ENCODE measurements at regions not wholly inside any gene's neighbourhood (a gene's known extent, or its start where the extent isn't known, plus 50 kb on each side); places are given as distances from the start of the nearest gene placed in this dataset.
"Not testable (repeated sequence)": the region's sequence is repeated elsewhere in the genome, so short reads cannot be mapped to it uniquely, and the experiment has no call there.

- no peak for DNase-seq (ENCODE audit: extremely low read depth in 1 of 11, low read depth in 9 of 11, low spot score in 4 of 11)
These were observed 189.2 kb downstream of the SEC14L1 start for GRCh38 chr17:77329741-77330531.

- no peak for DNase-seq (ENCODE audit: extremely low read depth in 1 of 11, low read depth in 9 of 11, low spot score in 4 of 11)
These were observed 189.9 kb downstream of the SEC14L1 start for GRCh38 chr17:77330602-77331081.

DNA sequence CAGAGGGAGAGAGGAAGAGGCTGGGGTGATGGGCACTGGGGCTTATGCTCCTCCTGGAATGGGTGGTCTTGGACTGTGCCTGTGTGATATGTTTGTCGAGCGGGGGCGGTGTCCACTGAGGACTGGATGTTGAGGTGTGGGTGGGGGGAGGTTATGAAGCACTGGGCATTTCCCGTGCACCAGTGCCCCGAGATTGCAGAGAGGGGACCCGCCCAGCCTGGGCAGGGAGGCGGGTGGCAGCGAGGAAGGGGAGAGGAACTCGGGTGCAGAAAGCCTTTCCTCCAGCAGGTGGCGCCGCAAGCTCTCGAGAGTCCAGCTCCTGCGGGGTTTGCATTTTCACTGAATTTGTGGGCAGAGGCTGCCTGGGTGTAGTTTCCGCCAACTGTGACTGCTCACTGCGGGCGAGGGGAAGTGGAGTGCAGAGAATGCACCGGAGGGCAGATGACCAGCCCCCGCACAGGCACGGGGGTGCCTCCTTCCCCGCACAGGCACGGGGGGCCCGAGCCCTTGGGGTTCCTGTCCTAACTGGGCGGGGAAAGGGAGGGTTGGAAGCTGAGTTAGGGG lies 190.6 kb downstream of the SEC14L1 start:
- DNase-seq (ENCODE audit: extremely low read depth in 1 of 11, low read depth in 9 of 11, low spot score in 4 of 11) = peak; percentile 68 to 90 (median 80)

- no peak for DNase-seq (ENCODE audit: extremely low read depth in 1 of 11, low read depth in 9 of 11, low spot score in 4 of 11)
These were observed 191.5 kb downstream of the SEC14L1 start for GRCh38 chr17:77332034-77332971.

DNA sequence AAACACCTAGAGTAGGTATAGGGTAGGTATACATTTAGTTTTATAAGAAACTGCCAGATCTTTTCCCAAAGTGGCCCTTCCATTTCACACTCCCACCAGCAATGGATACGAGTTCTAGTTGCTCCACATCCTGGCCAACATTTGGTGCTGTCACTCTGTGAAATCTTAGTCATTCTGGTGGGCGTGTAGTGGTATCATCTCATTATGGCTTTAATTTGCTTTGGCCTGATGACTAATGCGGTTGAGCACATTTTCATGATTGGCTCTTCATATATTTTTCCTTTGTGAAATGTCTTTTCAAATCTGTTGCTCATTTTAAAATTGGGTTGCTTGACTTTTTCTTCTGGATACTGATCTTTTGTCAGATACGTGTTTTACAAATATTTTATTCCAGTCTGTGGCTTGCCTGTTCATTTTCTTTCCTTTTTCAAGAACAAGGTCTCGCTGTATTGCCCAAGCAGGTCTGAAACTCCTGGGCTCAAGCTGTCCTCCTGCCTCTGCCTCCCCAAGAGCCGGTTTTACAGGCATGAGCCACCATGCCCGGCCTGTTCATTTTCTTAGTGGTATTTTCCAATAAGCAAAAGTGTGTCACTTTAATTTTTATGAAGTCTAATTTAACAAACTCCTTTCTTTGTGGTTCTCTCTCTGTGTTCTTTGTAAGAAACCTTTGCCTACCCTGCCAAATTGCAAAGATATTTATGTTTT lies 192.4 kb downstream of the SEC14L1 start:
- DNase-seq (ENCODE audit: extremely low read depth in 1 of 11, low read depth in 9 of 11, low spot score in 4 of 11) = no peak

GRCh38 chr17:77337150-77337549 lies 196.4 kb downstream of the SEC14L1 start:
- DNase-seq (ENCODE audit: extremely low read depth in 1 of 11, low read depth in 9 of 11, low spot score in 4 of 11) = no peak

DNA sequence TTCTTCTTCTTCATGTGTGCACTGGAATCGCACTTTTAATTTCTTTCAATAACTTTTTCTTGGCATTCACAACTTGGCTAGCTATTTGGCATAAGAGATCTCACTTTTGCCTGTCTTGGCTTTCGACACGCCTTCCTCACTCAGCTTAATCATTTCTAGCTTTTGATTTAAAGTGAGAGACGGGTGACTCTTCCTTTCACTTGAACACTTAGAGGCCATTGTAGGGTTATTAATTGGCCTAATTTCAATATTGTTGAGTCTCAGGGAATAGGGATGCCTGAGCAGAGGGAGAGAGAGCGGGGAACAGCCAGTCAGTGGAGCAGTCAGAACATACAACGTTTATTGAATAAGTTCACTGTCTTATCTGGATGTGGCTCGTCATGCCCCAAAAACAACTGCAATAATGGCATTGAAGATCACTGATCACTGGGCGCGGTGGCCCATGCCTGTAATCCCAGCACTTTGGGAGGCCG lies 200.3 kb downstream of the SEC14L1 start:
- no peak for DNase-seq (ENCODE audit: extremely low read depth in 1 of 11, low read depth in 9 of 11, low spot score in 4 of 11)

GRCh38 chr17:77342656-77342990 lies 201.9 kb downstream of the SEC14L1 start:
- not testable (repeated sequence) for DNase-seq (ENCODE audit: extremely low read depth in 1 of 11, low read depth in 9 of 11, low spot score in 4 of 11)

GRCh38 chr17:77343031-77343800 lies 202.4 kb downstream of the SEC14L1 start:
- no peak for DNase-seq (ENCODE audit: extremely low read depth in 1 of 11, low read depth in 9 of 11, low spot score in 4 of 11)

- DNase-seq (ENCODE audit: extremely low read depth in 1 of 11, low read depth in 9 of 11, low spot score in 4 of 11) = no peak
These were observed 203.3 kb downstream of the SEC14L1 start for GRCh38 chr17:77344038-77344437.

DNA sequence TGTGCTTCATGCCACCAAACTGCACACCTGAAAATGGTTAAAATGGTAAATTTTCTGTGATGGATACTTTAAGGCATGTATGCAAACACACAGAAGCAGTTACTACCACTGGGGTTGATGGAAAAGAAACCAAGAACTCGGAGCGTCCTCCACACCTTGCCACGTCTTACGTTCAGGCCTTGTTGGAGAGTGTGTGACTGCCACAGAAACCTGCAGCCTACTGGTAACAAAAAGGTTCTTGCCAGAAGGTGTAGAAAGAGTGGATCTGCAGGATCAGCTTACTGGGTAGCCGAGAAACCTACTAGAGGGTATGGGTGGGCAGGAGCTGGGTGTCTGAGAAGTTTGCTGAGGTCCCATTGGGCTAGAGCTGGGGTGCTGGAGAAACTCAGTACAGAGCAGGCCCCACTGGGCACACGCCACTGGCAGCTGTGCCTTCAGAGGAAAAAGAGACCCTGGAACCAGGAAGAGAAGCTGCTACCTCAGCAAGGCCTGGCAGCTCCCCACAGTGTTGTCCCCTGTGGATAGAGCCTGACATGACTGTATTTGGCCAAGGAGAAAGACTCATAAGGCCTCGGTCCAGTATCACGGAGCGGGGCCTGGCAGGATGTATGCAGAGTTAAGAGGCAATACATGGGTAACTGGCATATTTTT lies 204.6 kb downstream of the SEC14L1 start:
- no peak for DNase-seq (ENCODE audit: extremely low read depth in 1 of 11, low read depth in 9 of 11, low spot score in 4 of 11)

DNA sequence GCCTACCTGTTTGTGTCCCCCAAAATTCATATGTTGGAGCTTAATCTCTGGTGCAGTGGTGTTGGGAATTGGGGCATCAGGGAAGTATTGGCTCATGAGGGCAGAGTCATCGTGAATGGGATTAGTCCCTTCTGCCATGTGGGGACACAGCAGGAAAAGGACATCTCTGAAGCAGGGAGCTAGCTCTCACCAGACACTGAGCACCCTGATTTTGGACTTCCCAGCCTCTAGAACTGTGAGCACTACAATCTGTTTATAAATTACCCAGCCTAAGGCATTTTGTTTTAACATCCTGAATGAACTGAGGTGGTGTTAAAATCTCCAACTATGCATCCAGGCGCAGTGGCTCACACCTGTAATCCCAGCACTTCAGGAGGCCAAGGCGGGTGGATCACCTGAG lies 206.0 kb downstream of the SEC14L1 start:
- DNase-seq (ENCODE audit: extremely low read depth in 1 of 11, low read depth in 9 of 11, low spot score in 4 of 11) = no peak

GRCh38 chr17:77347544-77347943 lies 206.8 kb downstream of the SEC14L1 start:
- DNase-seq (ENCODE audit: extremely low read depth in 1 of 11, low read depth in 9 of 11, low spot score in 4 of 11) = no peak

GRCh38 chr17:77349976-77350830 lies 209.4 kb downstream of the SEC14L1 start:
- DNase-seq (ENCODE audit: extremely low read depth in 1 of 11, low read depth in 9 of 11, low spot score in 4 of 11) = no peak

DNA sequence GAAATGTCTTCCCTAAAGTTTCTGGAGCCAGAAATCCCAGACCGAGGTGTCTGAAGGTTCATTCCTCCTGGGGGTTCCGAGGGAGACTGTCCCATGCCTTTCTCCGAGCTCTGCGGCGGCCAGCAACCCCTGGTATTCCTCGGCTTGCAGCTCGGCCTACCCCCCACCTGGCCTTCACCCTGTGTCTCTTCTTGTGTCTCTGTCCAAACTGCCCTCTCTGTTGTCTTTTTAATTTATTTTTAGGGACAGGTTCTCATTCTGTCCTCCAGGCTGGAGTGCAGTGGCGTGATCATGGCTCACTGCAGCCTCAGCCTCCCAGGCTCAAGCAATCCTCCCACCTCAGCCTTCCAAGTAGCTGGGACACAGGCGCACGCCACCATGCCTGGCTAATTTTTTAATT lies 211.7 kb downstream of the SEC14L1 start:
- no peak for DNase-seq (ENCODE audit: extremely low read depth in 1 of 11, low read depth in 9 of 11, low spot score in 4 of 11)

DNA sequence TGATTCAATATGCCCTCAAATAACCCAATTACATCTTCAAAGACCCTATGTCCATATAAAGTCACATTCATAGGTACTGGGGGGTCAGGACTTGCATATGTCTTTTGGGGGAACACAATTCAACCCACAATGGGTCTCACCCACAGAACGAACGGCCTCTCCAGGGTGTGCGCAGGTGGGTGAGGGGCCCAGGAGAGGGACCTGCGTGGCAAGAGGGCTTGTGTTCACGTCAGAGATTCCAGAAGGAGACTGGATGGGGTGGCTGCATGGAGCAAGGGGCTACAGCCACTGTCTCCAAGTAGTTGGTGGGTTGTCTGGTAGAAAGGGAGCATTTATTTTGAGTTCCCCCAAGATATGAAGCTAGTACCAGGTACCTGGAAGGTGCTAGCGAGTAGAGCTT lies 212.2 kb downstream of the SEC14L1 start:
- DNase-seq (ENCODE audit: extremely low read depth in 1 of 11, low read depth in 9 of 11, low spot score in 4 of 11) = no peak

All from renal cortex interstitium (tissue), 11 donors.